Lower leg skin (tissue), 4 donors: ENCODE measurements at regions not wholly inside any gene's neighbourhood (a gene's known extent, or its start where the extent isn't known, plus 50 kb on each side); places are given as distances from the start of the nearest gene placed in this dataset.
"Not testable (repeated sequence)": the region's sequence is repeated elsewhere in the genome, so short reads cannot be mapped to it uniquely, and the experiment has no call there.

Source experiments
- DNase-seq, 2 donors: peaks; one replicate each; pipeline ENCODE4 v3.0.0-alpha.2; 2019; ENCODE audit warnings: low spot score in 2 of 2
- H3K4me3 ChIP-seq: fragments of 200-600 bp; sonication (generic); 2 replicates; pipeline ENCODE4 v1.5.1; 2017; ENCODE audit warnings: mild to moderate bottlenecking, low read depth; ENCODE audit not compliant: poor library complexity, severe bottlenecking
- CTCF ChIP-seq, 3 donors: fragments of 450-650 bp; IDR thresholded peaks; one replicate each; pipeline ENCODE4 v1.5.1; 2016; ENCODE audit warnings: antibody characterized with exemption in 3 of 3, mild to moderate bottlenecking in 3 of 3, moderate library complexity in 2 of 3
- POLR2A ChIP-seq, 2 donors: fragments of 450-650 bp; IDR thresholded peaks; one replicate each; pipeline ENCODE4 v1.6.1; 2016 to 2017; ENCODE audit warnings: antibody characterized with exemption in 2 of 2, mild to moderate bottlenecking in 1 of 2, moderate library complexity in 1 of 2
- WGBS, 2 donors: methylation state at CpG; one replicate each; pipeline ENCODE4 v1.1.5; 2018; 5-methylcytosine and 5-hydroxymethylcytosine counted together
- intact Hi-C: fragments of 100-400 bp; cut with DNase I; formaldehyde crosslinking; loops from one replicate; pipeline ENCODE4 v1.15.0; 2023; ENCODE audit warnings: low total_unique reads

DNA sequence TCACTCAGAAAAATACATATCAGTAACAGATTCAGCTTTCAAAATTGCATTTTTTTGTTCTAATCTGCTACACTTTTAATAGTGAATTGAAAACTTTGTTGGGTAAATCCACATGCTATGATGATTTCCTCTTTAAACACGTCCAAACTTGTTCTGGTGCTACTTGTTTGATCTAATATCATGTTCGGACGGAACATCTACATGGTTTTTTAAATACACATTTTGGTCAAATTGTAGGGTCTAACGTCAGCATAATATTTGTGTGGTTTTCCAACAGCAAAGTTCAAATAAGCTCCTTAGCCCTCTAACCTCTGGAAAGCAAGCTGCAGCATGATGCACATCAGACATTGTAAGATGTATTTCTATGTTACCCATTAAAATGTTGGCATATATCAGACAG, 98.5 kb upstream of the OSTN start:
- intact Hi-C loops = no loop called here
- no peak for DNase-seq
- TF ChIP-seq POLR2A (IDR thresholded peaks at IDR 0.05) = no peak
- no peak for TF ChIP-seq CTCF (IDR thresholded peaks at IDR 0.05)
- WGBS, 2 donors = 54 to 56% methylated on average over 4 of the region's 4 CpGs
- H3K4me3 ChIP-seq = no peak overlapping the region

DNA sequence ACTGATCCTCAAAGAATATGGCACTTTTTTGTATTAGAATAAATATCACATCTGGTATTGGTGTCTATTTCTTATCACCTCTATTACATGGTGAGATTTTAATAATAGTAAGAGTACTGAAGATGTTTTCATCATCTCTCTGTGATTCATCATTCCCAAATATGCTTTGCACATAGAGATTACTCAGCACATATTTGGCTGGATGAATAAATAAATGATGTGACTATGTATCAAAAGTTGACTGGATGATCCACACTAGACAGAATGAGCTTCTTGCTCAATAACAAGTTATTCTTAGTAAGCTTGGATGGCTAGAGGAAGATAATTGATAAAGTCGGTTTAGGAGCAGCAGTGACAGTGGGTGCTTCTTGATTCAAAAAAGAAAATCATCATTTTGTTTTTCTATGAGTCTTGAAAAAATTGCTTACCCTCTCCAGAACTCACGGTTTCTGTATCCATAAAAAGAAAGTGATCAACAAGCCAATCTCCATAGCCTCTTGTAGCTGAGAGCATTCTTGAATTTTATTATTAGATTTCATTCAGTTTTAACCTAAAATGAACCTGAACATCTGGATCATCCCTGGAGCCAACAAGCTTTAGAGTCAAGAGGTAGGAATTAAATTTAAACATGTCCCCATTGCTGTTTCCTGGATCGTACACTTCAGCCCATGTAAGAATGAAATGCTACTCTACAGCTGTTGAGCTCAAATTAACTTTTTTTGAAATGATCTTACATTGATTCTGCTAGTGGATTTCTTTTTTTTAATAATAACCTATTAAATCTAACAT, 104.8 kb upstream of the OSTN start:
- intact Hi-C loops = no loop called here
- TF ChIP-seq CTCF (IDR thresholded peaks at IDR 0.05) (no peak), POLR2A (IDR thresholded peaks at IDR 0.05) (no peak)
- no peak overlapping the region for H3K4me3 ChIP-seq
- DNase-seq = no peak
- 47 to 50% methylated on average over 3 of the region's 3 CpGs for WGBS, 2 donors

DNA sequence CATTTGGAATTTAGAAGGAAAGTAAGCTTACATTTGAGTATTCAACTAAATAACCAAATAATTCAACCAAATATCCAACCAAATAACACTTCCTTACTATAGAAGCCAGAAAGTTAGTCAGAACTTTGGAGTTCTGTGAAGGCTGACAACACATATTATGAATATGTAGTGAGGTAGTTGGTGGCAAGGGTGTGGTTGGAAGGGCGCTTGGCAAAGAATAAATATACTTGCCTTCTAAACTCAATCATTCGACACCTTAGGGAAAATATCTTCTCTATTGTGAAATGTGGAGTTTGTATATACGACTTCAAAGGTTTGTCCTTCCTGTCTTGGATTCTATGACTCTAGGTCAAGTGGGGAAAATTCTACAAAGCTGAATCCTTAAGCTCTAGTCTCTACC, 111.7 kb upstream of the OSTN start:
- DNase-seq = no peak
- no peak overlapping the region for H3K4me3 ChIP-seq
- WGBS, 2 donors = 48 to 51% methylated on average over 3 of the region's 3 CpGs
- intact Hi-C loops = no loop called here
- TF ChIP-seq CTCF (IDR thresholded peaks at IDR 0.05) (no peak), POLR2A (IDR thresholded peaks at IDR 0.05) (no peak)

DNA sequence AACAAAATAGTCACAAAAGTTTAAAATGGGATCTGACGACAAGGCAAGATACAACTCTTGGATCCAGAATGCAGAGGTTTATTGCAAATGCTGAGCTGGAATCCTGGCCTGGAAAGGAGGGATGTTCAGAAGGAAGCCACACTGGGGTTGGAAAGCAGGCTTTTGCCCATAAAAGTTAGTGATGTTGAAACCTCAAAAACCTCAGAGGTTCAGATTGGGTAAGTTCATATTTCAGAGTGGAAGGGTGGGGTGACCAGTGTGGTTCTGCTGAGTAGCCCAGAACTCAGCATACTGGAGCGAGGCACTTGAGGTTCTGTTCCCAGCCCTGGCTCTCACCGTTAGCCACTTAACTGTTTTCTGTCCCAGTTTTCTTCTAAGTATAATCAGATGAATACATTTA, 114.0 kb upstream of the OSTN start:
- DNase-seq = no peak
- H3K4me3 ChIP-seq = no peak overlapping the region
- intact Hi-C loops = no loop called here
- TF ChIP-seq POLR2A (IDR thresholded peaks at IDR 0.05) (no peak), CTCF (IDR thresholded peaks at IDR 0.05) (no peak)
- WGBS, 2 donors = 70 to 72% methylated on average over 3 of the region's 3 CpGs

- 89% methylated on average over 3 of the region's 3 CpGs for WGBS, 2 donors
- intact Hi-C loops, DNase-seq, H3K4me3 ChIP-seq: not testable (repeated sequence)
Measured at GRCh38 chr3:191078913-191079312, 120.1 kb upstream of the OSTN start.

DNA sequence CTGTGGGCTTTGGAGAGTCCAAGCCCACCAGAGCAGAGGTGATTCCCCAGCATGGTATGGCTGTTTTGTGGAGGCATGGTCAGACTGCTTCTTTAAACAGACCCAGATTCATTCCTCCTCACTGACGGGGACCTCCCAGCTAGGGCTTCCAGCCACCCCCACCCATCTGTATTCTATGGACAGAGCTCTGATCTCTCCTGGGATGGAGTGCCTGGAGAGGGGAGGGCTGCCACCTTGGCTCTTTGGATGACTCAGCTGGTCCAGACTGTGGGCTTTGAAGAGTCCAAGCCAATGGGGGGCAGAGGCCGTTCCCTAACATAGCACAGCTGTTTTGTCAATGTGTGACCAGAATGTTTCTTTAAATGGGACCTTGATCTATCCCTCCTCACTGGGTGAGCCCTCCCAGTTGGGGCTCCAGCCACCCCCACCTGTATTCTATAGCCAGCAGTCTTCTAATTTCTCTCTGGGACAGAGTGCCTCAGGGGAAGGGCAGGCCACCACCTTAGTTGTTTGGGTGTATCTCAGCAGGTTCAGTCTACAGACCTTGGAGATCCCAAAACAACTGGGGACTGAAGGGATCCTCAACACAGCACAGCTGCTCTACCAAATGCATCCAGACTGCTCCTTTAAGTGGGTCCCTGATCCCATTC, 122.0 kb upstream of the OSTN start:
- DNase-seq = no peak
- WGBS, 2 donors = 72 to 89% methylated on average over 2 of the region's 2 CpGs
- no peak overlapping the region for H3K4me3 ChIP-seq
- intact Hi-C loops = no loop called here
- no peak for TF ChIP-seq CTCF (IDR thresholded peaks at IDR 0.05)
- no peak for TF ChIP-seq POLR2A (IDR thresholded peaks at IDR 0.05)
